ENCODE measurements at regions not wholly inside any gene's neighbourhood (a gene's known extent, or its start where the extent isn't known, plus 50 kb on each side); places are given as distances from the start of the nearest gene placed in this dataset.

DNA sequence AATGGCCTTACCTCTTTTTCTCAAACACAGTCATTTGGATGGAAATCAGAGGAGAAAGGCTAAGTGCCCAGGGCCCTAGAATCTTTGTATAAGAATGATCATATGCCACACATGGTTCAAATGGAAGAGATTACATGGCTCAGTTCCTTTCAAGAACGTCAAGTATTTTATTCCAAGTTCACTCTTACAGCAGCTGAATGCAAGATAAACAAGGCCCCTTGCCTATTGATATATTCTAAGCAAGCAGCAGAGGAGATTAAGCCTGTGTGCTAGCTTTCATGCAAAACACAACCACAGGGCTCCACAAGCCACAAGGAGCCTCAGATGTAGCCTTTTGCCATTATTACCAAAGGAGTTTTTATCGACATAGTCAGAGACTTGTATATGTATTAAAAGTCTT, 55.3 kb upstream of the SLCO6A1 start:
- Histone ChIP-seq H4K20me1 (ENCODE audit: low read depth) (no peaks in the 10 kb centered on the region), H3K79me2 (ENCODE audit: low read depth) (no peaks in the 10 kb centered on the region), H3K27me3 (no peaks in the 10 kb centered on the region), H2AFZ (replicated peaks) (no peak overlapping the region), H3K4me3 (no peak overlapping the region), H3K9me3 (ENCODE audit: low read depth) (no peaks in the 10 kb centered on the region), H3F3A (ENCODE audit: low read depth) (no peaks in the 10 kb centered on the region), H3K4me1 (no peaks in the 10 kb centered on the region), H3K27ac (no peak overlapping the region), H3K36me3 (no peaks in the 10 kb centered on the region), H3K4me2 (no peak overlapping the region), H3K9ac (no peak overlapping the region)
- Mint-ChIP-seq H3K9me3 (peaks cover 7% of the 10 kb centered on the region), H3K4me3 (no peak overlapping the region), H3K4me1 (peaks cover 14% of the 10 kb centered on the region), H3K27me3 (ENCODE audit: insufficient read depth, low read depth) (peaks cover 2% of the 10 kb centered on the region), H3K36me3 (no peaks in the 10 kb centered on the region), H3K27ac (no peak overlapping the region)
- DNase-seq (ENCODE audit: low spot score), result peak; percentile 30
- TF ChIP-seq, protein P1, sequence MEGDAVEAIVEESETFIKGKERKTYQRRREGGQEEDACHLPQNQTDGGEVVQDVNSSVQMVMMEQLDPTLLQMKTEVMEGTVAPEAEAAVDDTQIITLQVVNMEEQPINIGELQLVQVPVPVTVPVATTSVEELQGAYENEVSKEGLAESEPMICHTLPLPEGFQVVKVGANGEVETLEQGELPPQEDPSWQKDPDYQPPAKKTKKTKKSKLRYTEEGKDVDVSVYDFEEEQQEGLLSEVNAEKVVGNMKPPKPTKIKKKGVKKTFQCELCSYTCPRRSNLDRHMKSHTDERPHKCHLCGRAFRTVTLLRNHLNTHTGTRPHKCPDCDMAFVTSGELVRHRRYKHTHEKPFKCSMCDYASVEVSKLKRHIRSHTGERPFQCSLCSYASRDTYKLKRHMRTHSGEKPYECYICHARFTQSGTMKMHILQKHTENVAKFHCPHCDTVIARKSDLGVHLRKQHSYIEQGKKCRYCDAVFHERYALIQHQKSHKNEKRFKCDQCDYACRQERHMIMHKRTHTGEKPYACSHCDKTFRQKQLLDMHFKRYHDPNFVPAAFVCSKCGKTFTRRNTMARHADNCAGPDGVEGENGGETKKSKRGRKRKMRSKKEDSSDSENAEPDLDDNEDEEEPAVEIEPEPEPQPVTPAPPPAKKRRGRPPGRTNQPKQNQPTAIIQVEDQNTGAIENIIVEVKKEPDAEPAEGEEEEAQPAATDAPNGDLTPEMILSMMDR (IDR thresholded peaks at IDR 0.05), result no peak
- no peak for TF ChIP-seq EZH2 (IDR thresholded peaks at IDR 0.05)

DNA sequence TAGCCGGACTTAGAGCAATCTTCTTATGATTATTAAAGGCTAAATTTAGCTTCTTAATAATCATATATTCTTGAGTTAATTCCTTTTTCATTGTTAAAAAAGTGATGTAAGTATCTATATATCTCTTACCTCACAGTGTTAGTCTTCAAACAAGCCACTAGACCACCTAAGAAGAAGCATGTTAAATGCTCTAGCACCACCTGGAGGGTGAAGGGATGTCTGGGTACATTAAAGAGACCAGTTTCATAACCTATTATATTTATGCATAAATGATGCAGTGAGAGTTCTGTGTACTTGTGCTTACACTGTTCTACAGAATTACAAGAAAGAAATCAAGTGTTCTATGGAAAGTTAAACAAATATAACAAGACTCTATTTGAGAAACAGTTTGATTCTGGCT, 55.9 kb upstream of the SLCO6A1 start:
- no peak overlapping the region for H3K4me3 Mint-ChIP-seq
- Histone ChIP-seq H3K9ac (no peak overlapping the region), H3K9me3 (ENCODE audit: low read depth) (no peaks in the 10 kb centered on the region), H3K4me3 (no peak overlapping the region), H3K79me2 (ENCODE audit: low read depth) (no peaks in the 10 kb centered on the region), H3K27me3 (no peaks in the 10 kb centered on the region), H4K20me1 (ENCODE audit: low read depth) (no peaks in the 10 kb centered on the region), H3K4me1 (no peaks in the 10 kb centered on the region), H3K4me2 (no peak overlapping the region), H3F3A (ENCODE audit: low read depth) (no peaks in the 10 kb centered on the region), H2AFZ (replicated peaks) (no peak overlapping the region), H3K36me3 (no peaks in the 10 kb centered on the region), H3K27ac (no peak overlapping the region)
- H3K27me3 Mint-ChIP-seq (ENCODE audit: insufficient read depth, low read depth), result peaks cover 2% of the 10 kb centered on the region
- no peak for TF ChIP-seq EZH2 (IDR thresholded peaks at IDR 0.05)
- TF ChIP-seq EZH2phosphoT487 (IDR thresholded peaks at IDR 0.05), result no peak
- TF ChIP-seq, protein P1 (IDR thresholded peaks at IDR 0.05), result peak; percentile 46
- peak; percentile 32 for DNase-seq (ENCODE audit: low spot score)
- no peak overlapping the region for H3K27ac Mint-ChIP-seq
- H3K4me1 Mint-ChIP-seq, result peaks cover 14% of the 10 kb centered on the region
- H3K36me3 Mint-ChIP-seq, result no peaks in the 10 kb centered on the region
- peaks cover 7% of the 10 kb centered on the region for H3K9me3 Mint-ChIP-seq

DNA sequence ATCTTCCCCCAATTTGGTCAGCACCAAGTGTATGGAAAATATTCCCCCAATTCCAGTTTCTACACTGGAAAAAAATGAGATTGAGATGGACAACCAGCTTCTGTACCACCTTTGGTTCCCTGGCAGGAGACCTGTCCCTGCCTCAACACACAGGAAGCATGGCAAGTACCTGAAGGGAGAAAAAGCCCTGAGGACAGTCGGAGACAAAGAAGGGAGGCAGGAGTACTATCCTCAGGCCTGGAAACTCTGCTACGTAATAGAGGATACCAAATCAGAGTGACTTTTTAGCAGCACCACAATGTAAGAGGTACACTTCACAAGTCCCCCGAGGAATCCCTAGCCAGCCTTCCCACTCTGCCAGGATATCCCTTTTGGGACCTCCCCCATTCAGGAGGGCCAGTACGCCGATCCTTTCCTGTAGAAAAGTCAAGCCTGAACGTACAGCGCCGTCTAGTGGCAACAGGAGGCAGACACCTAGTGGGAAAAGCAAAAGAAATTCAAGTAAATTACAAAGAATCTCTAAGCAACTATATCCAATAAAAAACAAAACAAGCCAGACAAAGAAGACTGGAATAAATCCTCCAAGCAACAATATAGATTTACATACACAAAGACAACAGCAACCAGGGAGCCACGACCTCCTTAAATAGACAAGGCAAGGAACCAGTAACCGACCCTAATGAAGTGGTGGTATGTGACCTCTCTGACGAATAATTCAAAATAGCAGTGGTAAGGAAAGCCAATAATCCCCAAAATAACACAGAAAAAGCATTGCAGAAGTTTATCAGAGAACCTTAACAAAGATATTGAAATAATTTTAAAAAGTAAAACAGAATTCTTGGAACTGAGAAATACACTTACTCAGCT, 63.3 kb upstream of the SLCO6A1 start:
- Mint-ChIP-seq H3K4me3 (no peak overlapping the region), H3K27ac (no peak overlapping the region), H3K27me3 (ENCODE audit: insufficient read depth, low read depth) (no peaks in the 10 kb centered on the region)

More for the DNA sequence above, 63.3 kb upstream of the SLCO6A1 start:
- no peaks in the 10 kb centered on the region for H3K9me3 ChIP-seq (ENCODE audit: low read depth)
- peak overlapping the region; percentile 77 for H2AFZ ChIP-seq (replicated peaks)
- no peaks in the 10 kb centered on the region for H3K36me3 ChIP-seq
- H3K4me1 ChIP-seq, result no peaks in the 10 kb centered on the region
- no peak overlapping the region for H3K27ac ChIP-seq
- no peak overlapping the region for H3K9ac ChIP-seq
- no peaks in the 10 kb centered on the region for H3K27me3 ChIP-seq
- H4K20me1 ChIP-seq (ENCODE audit: low read depth), result no peaks in the 10 kb centered on the region
- H3K4me2 ChIP-seq, result no peak overlapping the region
- Mint-ChIP-seq H3K4me1 (no peaks in the 10 kb centered on the region), H3K9me3 (peaks cover 8% of the 10 kb centered on the region), H3K36me3 (no peaks in the 10 kb centered on the region)
- H3K79me2 ChIP-seq (ENCODE audit: low read depth), result no peaks in the 10 kb centered on the region
- H3F3A ChIP-seq (ENCODE audit: low read depth), result no peaks in the 10 kb centered on the region
- TF ChIP-seq EZH2phosphoT487 (IDR thresholded peaks at IDR 0.05), result no peak
- TF ChIP-seq EZH2 (IDR thresholded peaks at IDR 0.05), result no peak
- TF ChIP-seq, protein P1 (IDR thresholded peaks at IDR 0.05), result peak; percentile 93
- no peak overlapping the region for H3K4me3 ChIP-seq
- DNase-seq (ENCODE audit: low spot score), result peak; percentile 67

All from neural progenitor cell (in vitro differentiated cells).